ENCODE measurements at regions not wholly inside any gene's neighbourhood (a gene's known extent, or its start where the extent isn't known, plus 50 kb on each side); places are given as distances from the start of the nearest gene placed in this dataset.

DNA sequence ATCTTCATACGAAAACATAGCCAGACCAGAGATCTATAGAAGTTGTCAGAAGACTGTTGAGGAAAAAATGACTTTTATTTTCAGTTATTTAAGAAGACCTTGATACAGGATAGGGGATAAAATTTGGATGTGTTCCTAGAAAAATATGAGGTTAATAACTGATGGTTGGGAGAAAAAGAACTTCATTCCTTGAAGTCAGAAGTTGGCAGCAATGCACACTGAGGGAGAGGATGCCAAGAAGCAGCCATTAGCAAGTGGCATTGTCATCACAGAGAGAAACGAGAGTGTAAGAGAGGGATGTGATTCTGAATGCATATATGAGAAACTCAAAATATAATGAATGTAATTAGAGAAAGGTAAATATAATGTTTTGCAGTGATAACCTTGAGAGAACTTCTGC is 382.1 kb upstream of the EPHA5 start:
- TF ChIP-seq EZH2phosphoT487 (IDR thresholded peaks at IDR 0.05; ENCODE audit: insufficient read depth, low read depth) (no peak), EZH2 (IDR thresholded peaks at IDR 0.05; ENCODE audit: insufficient read depth, poor library complexity, severe bottlenecking) (no peak)

Measured in GM23248 (cell line).